IPS DF 19.7 (cell line): ENCODE measurements at regions not wholly inside any gene's neighbourhood (a gene's known extent, or its start where the extent isn't known, plus 50 kb on each side); places are given as distances from the start of the nearest gene placed in this dataset.
"Not testable (repeated sequence)": the region's sequence is repeated elsewhere in the genome, so short reads cannot be mapped to it uniquely, and the experiment has no call there.

Experiments used
- DNase-seq: peaks from one replicate; pipeline ENCODE4 v3.0.0-alpha.2; 2013; ENCODE audit warnings: low read depth, low spot score

DNA sequence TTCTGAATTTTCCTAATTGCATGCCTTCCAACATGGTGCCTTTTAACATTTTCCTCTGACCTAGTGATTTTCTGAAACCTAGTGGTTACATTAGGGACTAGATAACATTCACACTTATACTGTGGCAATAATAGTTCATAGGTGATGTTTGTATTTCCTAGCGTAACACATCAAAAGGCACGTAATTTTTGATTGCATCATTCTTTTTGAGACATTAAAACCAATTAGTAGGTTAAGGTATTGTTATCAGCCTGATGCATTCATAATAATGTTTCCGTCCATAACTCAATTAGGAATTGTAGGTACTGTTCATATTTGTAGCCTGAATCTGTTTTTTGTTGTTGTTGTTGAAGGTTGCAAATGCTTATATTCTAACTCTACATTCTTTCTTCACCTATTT, 192.4 kb downstream of the ANXA1 start:
- DNase-seq = no peak

DNA sequence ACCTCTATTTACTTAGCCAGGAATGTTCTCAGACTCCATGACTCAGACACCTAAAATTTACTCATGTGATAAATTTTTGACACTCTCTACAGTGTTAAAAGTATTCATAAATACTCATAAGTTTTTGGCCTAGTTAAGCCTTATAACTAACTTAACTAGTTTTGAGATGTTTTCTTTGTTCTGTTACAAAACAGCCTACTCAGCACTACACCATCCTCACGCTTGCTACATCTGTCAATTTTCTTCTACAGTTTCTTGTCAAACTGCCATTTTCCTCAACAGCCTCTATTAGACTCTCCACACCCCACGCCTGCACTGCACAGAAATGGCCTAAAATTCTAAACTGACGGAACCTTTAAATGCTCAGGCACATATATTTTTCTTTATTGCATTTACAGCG, 195.5 kb downstream of the ANXA1 start:
- DNase-seq = no peak

DNA sequence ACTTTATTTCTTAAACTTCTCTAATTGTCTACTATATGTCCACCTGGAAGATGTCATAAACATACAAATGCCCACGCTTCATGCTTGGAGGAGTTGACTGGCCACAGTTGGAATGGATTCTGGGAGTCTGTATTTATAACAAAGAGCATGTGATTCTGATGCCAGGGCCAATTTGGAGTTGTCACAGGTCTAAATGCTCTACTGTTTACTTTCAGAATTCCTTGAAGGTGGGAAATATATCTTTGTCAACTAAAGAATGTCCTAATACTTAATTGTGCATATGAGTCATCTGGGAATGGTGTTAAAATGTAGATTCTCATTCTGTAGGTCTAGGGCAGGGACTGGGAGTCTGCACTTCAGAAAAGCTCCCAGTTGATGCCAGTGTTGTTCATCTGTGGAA, 196.1 kb downstream of the ANXA1 start:
- no peak for DNase-seq

DNA sequence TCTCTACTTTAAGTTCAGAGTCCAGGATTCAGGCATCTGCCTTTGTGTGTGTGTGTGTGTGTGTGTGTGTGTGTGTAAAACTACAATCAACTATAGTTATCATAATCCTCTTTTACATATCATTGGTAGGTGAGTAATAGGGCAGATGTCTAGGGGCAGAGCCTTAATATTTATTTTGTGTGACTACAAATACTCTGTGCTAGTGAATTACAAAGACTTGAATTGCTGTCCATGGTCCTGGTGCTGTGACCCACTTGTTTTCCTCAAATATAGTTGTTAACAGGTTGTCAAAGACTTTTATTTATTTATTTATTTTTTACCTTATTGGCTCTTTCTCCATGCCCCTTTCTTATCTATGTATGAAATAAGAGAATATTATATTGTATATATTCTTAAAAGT, 196.8 kb downstream of the ANXA1 start:
- peak; percentile 3 for DNase-seq

DNA sequence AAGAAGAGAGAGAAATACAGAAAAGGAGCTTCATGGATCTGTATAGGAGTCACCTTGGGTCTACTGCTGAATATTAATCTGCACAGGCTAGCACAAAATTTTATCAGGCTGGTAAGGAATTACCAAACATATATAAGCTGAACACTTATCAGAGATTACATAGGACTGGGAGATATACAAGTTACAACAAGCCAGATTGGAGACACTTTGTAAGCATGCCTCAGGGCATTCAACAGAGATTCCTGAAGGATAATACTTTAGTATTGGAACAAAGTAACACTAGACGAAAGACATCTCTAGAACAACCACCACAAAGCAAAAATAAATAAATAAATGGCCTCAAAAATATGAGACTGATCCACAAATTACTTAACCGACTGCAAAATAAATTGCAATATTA, 197.8 kb downstream of the ANXA1 start:
- DNase-seq = no peak

DNA sequence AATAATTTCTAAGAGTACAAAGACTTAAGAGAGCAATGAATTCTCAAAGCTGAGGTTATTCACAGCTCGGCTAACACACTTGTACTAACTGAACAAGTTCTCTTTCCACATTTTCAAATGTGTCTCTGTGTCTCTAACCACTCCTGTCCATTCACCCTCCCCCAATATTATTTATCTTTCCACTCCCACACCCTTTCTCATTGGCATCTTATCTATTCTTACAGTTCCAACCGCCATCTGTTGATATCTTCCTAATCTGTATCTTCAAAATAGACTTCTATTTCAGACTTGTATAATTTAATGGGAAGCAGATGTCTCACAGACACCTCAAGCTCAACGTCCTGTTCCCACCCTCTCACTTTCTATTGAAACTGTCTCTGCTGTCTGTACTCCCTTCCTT, 205.9 kb downstream of the ANXA1 start:
- DNase-seq = no peak

DNA sequence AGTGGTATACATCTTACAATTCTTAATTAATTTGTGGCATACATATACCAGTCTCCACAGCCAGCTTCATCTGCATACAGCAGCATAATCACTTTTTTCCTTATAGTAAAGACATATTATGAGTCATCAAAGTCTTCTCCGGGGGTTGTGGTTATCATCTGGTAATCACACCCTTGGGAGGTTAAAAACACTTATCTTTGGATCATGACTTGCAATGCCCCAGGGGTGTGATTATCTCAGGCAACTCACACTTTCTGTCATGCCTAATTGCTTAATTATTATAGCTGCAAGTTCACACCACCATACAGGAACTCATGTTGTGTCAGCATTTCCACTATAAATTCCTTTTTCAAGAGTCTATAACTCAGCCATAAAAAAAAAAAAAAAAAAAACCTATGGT, 218.4 kb downstream of the ANXA1 start:
- DNase-seq = no peak

DNA sequence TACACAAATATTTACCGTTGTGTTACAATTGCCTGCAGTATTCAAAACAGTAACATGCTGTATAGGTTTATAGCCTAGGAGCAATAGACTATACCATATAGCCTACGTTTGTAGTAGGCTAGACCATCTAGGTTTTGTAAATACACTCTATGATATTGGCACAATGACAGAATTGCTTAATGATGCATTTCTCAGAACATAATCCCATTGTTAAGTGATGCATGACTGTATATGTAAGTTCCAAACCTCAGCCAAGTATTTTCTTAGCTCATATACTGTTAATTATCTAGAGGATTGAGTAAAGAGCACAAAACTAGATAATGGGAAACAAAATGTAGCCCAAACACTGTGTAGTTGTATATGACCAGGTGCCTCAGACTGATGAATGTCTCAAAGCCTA, 220.1 kb downstream of the ANXA1 start:
- DNase-seq = no peak

DNA sequence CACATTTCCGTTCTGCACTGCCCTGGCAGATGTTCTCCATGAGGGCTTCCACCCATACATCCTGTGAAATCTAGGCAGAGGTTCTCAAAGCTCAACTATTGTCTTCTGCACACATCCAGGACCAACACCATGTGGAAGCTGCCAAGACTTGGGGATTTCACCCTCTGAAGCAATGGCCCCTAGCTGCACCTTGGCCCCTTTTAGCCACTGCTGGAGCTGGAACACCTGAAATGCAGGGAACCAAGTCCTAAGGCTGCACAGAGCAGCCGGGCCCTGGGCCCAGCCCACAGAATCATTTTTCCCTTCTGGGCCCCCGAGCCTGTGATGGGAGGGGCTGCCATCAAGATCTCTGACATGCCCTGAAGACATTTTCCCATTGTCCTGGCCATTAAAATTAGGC, 228.7 kb downstream of the ANXA1 start:
- no peak for DNase-seq

DNA sequence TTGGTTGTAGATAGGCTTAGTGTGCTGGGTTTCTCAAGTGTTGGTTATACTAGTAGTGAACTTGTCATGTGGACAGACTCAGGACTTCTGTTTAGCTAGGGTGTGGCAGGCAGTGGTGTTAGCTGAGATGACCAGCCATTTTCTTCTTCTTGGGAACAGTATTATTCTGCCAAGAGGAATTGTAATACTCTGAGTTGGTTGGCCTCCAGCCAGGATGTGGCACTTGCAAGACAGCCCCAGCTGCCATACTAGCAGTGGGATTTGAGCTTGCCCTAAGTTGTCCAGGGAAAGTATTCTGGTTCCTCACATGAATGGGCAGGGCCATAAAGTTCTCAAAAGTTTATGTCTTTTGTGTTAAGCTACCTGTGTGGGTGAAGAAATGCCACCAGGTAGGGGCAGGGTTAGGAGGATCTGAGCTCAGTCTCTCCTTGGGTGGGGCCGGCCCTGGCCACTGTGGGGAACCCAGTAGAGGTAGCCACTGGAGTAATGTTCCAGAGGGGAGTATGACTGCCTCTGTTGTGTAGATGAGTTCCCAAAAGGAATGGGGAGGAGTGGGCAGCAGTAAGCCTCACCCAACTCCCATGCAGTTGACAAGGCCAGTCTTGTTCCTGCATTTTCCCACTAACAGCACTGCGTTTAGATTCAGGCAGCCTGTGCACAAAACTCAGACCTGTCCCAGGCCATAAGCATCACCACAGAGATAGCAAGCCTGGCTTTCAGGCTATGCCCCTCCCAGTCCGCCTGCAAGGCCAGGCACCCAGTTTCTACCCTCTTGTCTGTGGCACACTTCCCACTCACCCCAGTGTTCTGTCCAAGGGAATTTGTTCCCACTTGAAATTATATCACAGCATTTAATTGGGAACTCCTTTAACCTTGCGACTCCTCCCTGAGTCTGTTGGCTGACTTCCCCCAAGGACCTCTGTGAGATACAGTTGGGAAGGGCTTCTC, 250.7 kb downstream of the ANXA1 start:
- DNase-seq = no peak

DNA sequence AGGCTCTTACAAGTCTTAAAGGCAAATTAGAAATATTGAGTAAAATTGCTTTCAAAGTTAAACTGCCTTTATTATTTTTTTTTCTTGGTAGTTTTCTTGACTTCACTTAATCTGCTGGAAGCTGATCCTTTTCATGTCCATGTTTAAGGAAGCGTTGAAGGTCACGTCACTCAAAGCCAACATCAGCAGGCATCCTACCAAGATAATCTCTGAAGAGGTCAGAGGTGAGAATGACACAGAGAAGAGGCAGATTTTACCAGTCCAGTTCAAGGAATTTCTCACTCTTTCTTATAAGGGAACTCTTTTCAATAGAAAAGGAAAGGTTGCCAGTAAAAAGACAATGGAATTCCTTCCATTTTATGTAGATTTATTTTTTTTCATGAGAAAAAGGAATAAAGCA, 259.8 kb downstream of the ANXA1 start:
- DNase-seq = no peak

DNA sequence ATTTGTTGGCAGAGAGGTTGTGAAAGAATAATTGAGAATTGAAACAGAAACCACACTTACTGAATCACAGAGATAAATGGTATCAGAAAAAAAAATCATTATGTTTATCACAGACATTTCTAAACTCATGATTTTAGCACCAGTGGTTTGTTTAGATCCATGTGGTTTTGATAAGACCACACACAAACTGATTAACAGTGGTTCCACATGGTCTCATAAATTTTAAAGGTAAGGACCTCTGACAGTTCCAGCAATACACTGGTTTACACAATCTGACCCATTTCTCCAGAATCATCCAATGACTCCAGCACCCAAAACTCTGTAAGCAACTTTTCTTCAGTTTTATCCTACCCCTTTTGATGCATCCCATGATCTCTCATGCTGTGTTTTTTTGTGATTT, 261.2 kb downstream of the ANXA1 start:
- no peak for DNase-seq

DNA sequence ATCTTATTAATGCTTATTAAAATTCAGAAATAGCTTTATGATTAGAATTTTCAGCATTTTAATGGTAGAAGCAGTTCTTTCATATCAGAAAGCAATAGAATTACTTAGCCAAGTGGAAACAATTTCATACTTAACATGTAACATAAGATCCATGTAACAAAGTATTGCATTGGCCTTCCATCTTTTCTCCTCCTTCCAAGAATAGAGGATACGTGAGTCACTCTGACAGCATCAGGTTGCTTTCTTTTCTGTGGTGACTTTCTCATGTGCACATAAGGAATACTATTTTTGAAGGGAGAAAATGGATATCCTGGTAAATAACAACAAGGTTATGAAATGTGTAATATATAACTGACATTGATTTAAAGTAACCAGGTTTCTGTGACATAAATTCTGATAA, 272.2 kb downstream of the ANXA1 start:
- DNase-seq = no peak

DNA sequence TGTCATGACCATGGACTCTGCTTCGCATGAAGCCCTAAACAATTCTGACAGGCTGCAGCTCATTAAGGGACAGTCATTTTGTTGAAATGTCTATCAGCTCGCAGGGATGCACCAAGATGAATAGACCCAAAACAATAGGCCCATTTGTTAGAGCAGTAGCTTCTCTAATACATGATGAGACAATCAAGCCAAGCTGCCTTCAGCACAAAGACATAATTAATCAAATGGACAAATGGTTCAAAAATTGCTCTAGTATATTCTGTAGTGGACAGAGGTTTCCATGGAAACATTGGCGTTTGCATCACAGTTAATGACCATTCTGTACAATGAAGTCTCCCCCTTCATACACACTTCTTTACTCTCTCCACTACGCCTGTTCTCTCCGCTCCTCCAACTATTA, 274.6 kb downstream of the ANXA1 start:
- DNase-seq = no peak

DNA sequence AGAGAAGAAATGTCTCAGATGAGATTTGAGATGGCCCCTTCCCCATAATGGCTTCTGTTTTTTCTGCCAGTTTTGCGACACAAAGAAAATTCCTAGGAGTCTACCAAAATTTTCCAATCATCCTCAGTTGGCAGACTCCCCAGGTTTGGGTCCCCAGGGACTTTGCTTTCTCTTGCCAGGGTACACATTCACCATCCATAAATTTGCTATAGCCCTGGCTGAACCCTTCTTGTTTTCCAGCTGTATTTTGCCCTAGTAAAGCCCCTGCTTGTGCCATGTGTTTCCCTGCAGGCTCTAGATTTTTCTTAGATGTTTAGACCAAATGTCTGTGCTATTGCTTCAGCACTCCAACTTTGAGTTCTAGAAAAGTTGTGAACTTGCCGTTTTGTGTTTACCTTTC, 283.2 kb downstream of the ANXA1 start:
- no peak for DNase-seq

DNA sequence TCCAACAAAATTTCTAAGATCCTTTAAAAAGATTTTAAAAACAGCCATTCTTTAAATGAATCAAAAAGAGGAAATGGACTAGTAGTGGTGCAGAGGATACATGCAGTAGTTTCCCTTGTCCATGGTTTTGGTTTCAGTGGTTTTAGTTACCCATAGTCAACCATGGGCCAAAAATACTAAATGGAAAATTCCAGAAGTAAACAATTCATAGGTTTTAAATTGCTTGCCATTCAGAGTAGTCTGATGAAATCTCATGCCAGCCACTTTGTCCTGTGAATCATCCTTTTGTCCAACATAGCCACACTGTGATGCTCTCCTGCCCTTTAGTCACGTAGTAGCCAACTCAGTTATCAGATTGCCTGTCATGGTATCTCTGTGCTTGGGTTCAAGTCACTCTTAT, 286.1 kb downstream of the ANXA1 start:
- no peak for DNase-seq

DNA sequence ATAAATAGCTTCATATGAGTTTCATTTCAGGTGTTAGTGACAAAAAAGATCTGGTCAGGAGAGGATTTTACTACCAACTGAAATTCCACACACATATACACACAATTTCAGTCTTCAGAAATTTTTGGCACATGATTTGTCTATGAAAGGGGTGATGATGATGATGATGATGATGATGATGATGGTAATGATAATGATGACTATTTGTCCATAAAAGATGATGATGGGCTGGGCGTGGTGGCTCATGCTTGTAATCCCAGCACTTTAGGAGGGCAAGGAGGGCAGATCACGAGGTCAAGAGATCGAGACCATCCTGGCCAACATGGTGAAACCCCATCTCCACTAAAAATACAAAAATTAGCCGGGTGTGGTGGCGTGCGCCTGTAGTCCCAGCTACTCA, 288.2 kb downstream of the ANXA1 start:
- DNase-seq = not testable (repeated sequence)

DNA sequence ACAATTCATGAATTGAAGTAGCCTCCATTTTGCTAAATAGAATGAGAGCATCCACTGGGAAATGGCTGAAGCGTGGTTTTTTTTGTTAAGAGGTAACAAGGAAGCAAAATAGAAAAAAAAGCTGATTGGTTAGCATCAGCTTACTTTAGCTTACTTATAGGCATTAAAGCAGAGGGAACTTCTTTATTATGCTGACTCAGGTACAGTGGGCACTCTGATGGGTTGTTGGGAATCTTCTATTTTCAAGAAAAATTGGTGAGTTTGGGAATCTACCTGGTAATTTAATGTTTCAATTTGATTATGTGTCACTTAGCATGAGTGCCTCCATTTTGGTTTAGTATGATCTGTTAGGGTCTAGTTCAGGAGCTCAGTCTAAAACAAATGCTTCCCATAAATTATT, 289.6 kb downstream of the ANXA1 start:
- DNase-seq = no peak

DNA sequence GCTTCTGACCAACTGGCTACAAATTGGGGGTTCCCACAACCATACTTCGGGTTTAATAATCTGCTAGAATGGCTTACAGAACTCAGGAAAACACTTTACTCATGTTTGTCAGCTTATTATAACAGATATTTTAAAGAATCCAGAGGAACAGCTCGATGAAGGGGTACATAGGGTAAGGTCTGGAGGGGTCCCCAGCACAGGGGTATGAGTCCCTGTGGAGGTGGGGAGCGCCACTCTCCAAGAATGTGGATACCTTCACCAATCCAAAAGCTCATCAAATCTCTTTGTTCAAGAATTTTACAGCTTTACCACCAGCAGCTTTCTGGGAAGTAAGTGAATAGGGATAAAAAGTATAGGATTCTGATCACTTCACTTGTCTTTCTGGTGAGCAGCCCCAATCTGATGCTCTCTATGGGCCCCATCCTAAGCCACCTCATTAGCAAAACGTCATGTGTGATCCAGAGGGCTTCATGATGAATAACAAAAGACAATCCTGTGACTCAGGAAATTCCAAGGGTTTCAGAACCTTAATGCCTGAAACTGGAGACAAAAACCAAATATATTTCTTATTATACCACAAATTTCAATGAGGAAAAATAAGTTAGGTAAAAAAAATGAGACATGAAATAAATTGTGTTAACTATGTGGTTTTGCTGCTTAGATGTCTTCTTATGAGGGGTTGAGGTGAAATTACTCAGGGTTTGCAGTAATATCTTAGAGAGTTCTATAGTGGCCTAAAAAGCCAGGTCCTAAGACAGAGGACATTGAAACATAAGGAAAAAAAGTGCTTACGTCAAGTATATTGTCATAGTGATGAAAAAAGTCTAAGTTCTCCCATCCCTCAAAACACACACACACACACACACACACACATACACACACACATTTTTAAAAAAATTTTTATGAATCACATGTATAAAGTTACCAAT, 290.5 kb downstream of the ANXA1 start:
- peak; percentile 57 for DNase-seq

DNA sequence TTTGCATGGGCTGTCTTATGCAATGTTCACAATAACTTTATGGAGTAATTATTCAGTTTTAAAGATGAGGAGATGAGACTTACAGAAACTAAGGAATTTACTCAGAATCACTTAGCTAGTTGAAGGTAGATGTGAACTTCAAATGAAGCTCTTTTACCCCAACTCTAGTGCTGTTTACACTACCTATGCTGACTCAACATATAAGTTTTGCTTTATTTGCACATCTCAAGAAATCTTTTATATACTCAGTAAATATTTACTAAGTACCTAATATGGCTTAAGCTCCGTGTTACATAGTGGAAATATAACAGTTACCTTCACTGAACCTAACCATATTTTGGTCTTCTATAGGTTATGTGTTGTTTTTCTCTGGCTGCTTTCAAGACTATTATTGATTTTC, 293.2 kb downstream of the ANXA1 start:
- DNase-seq = no peak

DNA sequence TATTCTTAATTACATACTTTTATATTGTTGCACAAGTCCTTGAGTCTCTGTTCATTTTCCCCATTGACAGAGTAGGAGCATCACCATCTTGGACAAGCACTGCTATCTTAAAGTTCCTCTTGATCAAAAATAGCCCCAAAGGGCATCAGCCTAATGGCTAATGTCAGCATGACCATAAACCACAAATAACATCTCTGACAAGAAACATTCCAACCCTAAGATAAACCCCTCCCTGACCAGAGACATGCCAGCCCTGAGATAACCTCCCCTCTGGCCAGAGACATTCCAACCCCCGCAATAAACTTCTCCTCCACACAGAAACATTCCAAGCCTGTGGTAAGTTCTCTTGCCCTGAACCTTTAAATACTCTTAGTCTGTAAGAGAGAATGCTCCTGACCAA, 293.7 kb downstream of the ANXA1 start:
- not testable (repeated sequence) for DNase-seq

DNA sequence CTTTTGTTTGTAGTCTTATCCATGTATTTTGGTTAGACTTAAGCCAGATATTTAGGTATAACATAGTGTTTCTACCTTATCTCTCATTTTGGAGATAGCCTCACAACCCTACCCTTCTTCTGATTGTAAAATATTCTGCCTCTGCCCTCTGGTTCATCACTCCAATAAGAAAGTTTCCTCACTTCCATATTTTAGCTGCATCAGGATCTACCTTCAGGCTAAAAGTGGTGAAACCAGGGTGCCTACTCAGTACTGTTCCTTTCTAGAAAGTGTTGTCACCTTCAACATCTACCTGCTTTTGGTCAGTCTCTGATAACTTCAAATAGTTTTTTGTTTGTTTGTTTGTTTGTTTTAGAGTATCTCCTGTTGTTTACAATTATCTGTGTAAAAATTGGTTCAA, 294.6 kb downstream of the ANXA1 start:
- DNase-seq = no peak

DNA sequence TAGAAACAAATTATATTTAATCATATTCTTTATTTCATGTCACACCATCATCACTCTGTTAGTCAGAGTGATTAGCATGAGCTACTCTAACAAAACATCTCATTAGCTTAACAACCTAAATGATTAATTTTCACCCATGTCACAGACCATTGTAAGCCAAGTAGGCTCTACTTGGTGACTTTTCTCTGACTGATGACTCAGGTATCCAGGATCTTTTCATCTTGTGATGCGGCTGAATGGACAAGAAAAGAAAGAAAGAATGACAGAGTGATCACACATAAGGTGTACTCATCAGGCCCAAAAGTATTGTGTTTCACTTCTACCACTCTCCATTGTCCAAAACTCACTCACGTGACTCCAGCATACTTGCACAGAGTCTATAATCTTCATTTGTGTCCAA, 299.3 kb downstream of the ANXA1 start:
- no peak for DNase-seq
